GM23248 (cell line): ENCODE measurements at regions not wholly inside any gene's neighbourhood (a gene's known extent, or its start where the extent isn't known, plus 50 kb on each side); places are given as distances from the start of the nearest gene placed in this dataset.

Experiments used
- DNase-seq: peaks from one replicate; pipeline ENCODE4 v3.0.0-alpha.2; 2015
- H2AFZ ChIP-seq: fragments of 200-600 bp; sonication (generic); 2 replicates; pipeline ENCODE4 v1.6.1; 2016; ENCODE audit warnings: antibody characterized with exemption
- H3F3A ChIP-seq: fragments of 200-600 bp; sonication (generic); 2 replicates; pipeline ENCODE4 v1.6.1; 2016; ENCODE audit warnings: mild to moderate bottlenecking, antibody characterized with exemption, mixed run types; ENCODE audit not compliant: insufficient read depth
- H3K27ac ChIP-seq: fragments of 200-600 bp; sonication (generic); 2 replicates; pipeline ENCODE4 v1.5.1; 2016; ENCODE audit warnings: mild to moderate bottlenecking
- H3K27me3 ChIP-seq: fragments of 200-600 bp; sonication (generic); replicated peaks from 2 replicates; pipeline ENCODE4 v1.6.1; 2016; ENCODE audit warnings: mild to moderate bottlenecking; ENCODE audit not compliant: insufficient read depth
- H3K36me3 ChIP-seq: fragments of 200-600 bp; sonication (generic); 2 replicates; pipeline ENCODE4 v1.6.1; 2016; ENCODE audit warnings: low read depth, mild to moderate bottlenecking
- H3K4me1 ChIP-seq: fragments of 200-600 bp; sonication (generic); 2 replicates; pipeline ENCODE4 v1.6.1; 2016; ENCODE audit warnings: mild to moderate bottlenecking; ENCODE audit not compliant: insufficient read depth
- H3K4me2 ChIP-seq: fragments of 200-600 bp; sonication (generic); one replicate; pipeline ENCODE4 v1.6.1; 2016; ENCODE audit warnings: mild to moderate bottlenecking; ENCODE audit not compliant: unreplicated experiment
- H3K4me3 ChIP-seq: fragments of 200-600 bp; sonication (generic); 2 replicates; pipeline ENCODE4 v1.5.1; 2016; ENCODE audit warnings: mild to moderate bottlenecking
- H3K79me2 ChIP-seq: fragments of 200-600 bp; sonication (generic); 2 replicates; pipeline ENCODE4 v1.6.1; 2016; ENCODE audit warnings: mild to moderate bottlenecking; ENCODE audit not compliant: insufficient read depth
- H3K9ac ChIP-seq: fragments of 200-600 bp; sonication (generic); 2 replicates; pipeline ENCODE4 v1.6.1; 2016; ENCODE audit warnings: mild to moderate bottlenecking
- H3K9me2 ChIP-seq: fragments of 200-600 bp; sonication (generic); 2 replicates; pipeline ENCODE4 v1.6.1; 2016; ENCODE audit warnings: mixed run types, mild to moderate bottlenecking, moderate library complexity; ENCODE audit not compliant: insufficient read depth
- H3K9me3 ChIP-seq: fragments of 200-600 bp; sonication (generic); one replicate; pipeline ENCODE4 v1.6.1; 2017; ENCODE audit warnings: low read depth
- H4K20me1 ChIP-seq: fragments of 200-600 bp; sonication (generic); 2 replicates; pipeline ENCODE4 v1.6.0; 2016; ENCODE audit not compliant: insufficient read depth
- EZH2 ChIP-seq: fragments of 200-600 bp; sonication (generic); IDR thresholded peaks from 2 replicates; pipeline ENCODE4 v1.6.1; 2018; ENCODE audit warnings: antibody characterized with exemption, mild to moderate bottlenecking; ENCODE audit not compliant: insufficient read depth, poor library complexity, severe bottlenecking
- EZH2phosphoT487 ChIP-seq: fragments of 200-600 bp; sonication (generic); IDR thresholded peaks from 2 replicates; pipeline ENCODE4 v1.6.1; 2018; ENCODE audit warnings: antibody characterized with exemption, moderate library complexity, mild to moderate bottlenecking, low read depth; ENCODE audit not compliant: insufficient read depth
- WGBS, 2 experiments: methylation state at CpG; one replicate each; pipeline ENCODE4 v1.1.6; 2015 to 2017; ENCODE audit warnings: low lambda C conversion rate in 2 of 2, low coverage in 1 of 2; ENCODE audit errors: missing lambda C conversion rate in 2 of 2; 5-methylcytosine and 5-hydroxymethylcytosine counted together
- in situ Hi-C: fragments of 300-500 bp; cut with MboI; formaldehyde crosslinking; loops from 2 replicates; pipeline ENCODE4 v1.15.0; 2020

DNA sequence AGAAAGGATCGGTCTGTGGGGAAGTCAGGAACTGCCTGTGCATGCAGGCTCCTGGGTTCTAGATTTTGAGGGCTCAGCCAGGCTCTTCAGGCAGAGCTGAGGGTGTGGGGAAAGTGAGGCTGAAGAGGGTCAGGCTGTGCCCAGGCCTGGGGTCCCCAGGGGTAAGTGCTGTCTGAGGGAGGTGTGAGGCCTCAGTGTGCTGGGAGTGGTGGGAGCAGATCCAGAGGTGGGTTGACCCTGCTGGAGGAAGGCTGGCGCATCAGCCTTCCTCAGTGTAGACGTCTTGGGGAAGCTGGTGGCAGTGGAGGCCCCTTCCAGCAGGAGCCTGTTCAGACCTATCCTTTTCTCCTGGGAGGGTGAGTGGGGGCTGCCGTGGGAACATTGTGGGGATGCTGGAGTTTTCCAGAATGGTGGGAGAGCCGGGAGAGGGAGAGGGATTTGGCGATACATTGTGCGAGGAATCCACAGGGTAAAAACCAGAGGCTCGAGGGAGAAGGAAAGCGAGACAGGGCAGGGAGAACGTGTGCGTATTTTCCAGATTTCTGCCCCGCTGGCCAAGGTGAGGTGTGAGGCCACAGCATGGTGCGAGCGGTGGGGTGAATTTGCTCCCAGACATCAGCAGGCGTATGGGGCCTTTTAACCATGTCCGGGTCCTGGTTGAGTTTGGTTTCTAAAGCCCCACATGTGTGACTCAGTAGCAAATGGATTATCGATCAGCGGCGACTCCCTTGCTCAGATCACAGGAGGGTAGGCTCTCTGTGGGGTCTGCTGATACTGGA is 237.7 kb downstream of the TEX29 start:
- H3K9ac ChIP-seq, result no peak overlapping the region
- no peak overlapping the region for H3K4me3 ChIP-seq
- no peaks in the 10 kb centered on the region for H3K9me3 ChIP-seq
- H3K27ac ChIP-seq, result no peak overlapping the region
- no peaks in the 10 kb centered on the region for H3K79me2 ChIP-seq
- no peaks in the 10 kb centered on the region for H3K27me3 ChIP-seq
- H3F3A ChIP-seq, result no peaks in the 10 kb centered on the region
- no peaks in the 10 kb centered on the region for H4K20me1 ChIP-seq
- no peaks in the 10 kb centered on the region for H3K36me3 ChIP-seq
- in situ Hi-C loops, result no loop called here
- TF ChIP-seq EZH2phosphoT487, result no peak
- no peaks in the 10 kb centered on the region for H3K4me1 ChIP-seq
- no peak for DNase-seq
- no peaks in the 10 kb centered on the region for H3K9me2 ChIP-seq
- H2AFZ ChIP-seq, result no peak overlapping the region
- WGBS, 2 experiments, result 51 to 60% methylated on average over 18 to 19 of the region's 19 CpGs
- H3K4me2 ChIP-seq, result no peak overlapping the region

DNA sequence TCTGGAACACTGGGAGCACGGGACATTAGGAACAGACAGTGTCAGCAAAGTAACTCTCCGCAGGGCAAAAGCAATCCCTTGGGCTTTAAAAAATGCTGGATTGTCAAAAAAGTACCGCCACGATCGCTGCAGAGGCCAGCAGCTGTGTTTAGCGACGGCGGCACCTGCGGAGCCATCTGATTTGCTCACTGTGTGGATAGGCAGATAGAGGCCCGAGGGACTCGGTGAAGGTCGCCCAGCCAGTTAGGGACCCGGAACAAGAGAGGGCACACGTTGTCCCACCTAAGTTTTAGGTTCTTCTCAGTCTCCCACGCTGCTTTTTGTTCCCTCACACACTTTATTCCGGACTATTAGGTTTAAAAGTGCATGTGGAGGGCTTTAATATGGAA is 238.3 kb downstream of the TEX29 start:
- no peak overlapping the region for H2AFZ ChIP-seq
- no peaks in the 10 kb centered on the region for H3K4me1 ChIP-seq
- H3K9me3 ChIP-seq, result no peaks in the 10 kb centered on the region
- no peaks in the 10 kb centered on the region for H3K27me3 ChIP-seq
- H3K9ac ChIP-seq, result no peak overlapping the region
- H3K36me3 ChIP-seq, result no peaks in the 10 kb centered on the region
- H3K4me2 ChIP-seq, result no peak overlapping the region
- in situ Hi-C loops, result no loop called here
- WGBS, 2 experiments, result 45 to 46% methylated on average over 16 of the region's 16 CpGs
- no peaks in the 10 kb centered on the region for H3K9me2 ChIP-seq
- H3K4me3 ChIP-seq, result no peak overlapping the region
- no peaks in the 10 kb centered on the region for H4K20me1 ChIP-seq
- H3F3A ChIP-seq, result no peaks in the 10 kb centered on the region
- no peaks in the 10 kb centered on the region for H3K79me2 ChIP-seq
- no peak for DNase-seq
- TF ChIP-seq EZH2, result no peak
- TF ChIP-seq EZH2phosphoT487, result no peak
- H3K27ac ChIP-seq, result no peak overlapping the region

DNA sequence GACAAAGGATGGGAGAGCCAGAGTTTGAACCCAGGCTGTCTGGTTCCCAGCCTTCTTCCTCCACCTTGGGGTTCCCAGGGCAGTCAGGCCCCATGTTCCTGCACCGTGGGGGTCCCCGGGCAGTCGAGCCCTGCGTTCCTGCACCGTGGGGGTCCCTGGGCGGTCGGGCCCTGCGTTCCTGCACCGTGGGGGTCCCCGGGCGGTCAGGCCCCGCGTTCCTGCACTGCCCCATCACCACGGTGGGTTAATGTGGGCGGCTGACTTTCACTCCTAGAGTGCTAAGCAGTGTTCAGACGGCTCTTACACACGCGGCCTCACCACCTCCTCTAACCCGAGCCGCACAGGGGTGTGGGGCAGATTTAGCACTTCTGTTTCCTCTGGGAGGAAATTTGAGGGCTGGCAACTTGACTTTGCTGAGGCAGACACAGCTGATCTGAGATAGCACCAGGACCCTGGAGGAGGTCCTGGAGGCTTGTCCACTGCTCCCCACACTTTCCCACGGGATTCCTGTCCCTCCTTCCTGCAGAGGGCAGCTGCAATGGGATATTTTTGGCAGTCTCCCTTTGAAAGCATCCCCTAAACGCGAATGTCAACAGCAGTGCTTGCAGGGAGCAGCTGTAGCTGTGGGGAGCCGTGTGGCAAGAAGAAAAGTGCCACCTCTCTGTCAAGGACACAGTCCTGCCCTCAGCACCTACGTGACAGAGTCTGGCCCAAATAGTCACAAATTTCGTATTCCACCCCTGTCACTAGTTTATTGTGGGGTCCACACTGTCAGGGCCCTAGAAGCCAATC is 239.4 kb downstream of the TEX29 start:
- Histone ChIP-seq H3F3A (no peaks in the 10 kb centered on the region), H3K9me3 (no peaks in the 10 kb centered on the region), H3K4me3 (no peak overlapping the region), H3K9me2 (no peaks in the 10 kb centered on the region), H3K9ac (no peak overlapping the region), H2AFZ (no peak overlapping the region), H3K27me3 (no peaks in the 10 kb centered on the region), H3K79me2 (no peaks in the 10 kb centered on the region), H3K4me2 (no peak overlapping the region), H3K27ac (no peak overlapping the region), H3K4me1 (no peaks in the 10 kb centered on the region), H4K20me1 (no peaks in the 10 kb centered on the region), H3K36me3 (no peaks in the 10 kb centered on the region)
- DNase-seq, result no peak
- WGBS, 2 experiments, result 25% methylated on average over 25 to 26 of the region's 26 CpGs
- in situ Hi-C loops, result no loop called here
- TF ChIP-seq EZH2 (no peak), EZH2phosphoT487 (no peak)

- Histone ChIP-seq H3K79me2 (no peaks in the 10 kb centered on the region), H3K27me3 (no peaks in the 10 kb centered on the region), H3K36me3 (no peaks in the 10 kb centered on the region), H3K9ac (no peak overlapping the region), H3K4me1 (no peaks in the 10 kb centered on the region), H2AFZ (no peak overlapping the region), H3K9me2 (no peaks in the 10 kb centered on the region), H3K4me3 (no peak overlapping the region), H3F3A (no peaks in the 10 kb centered on the region), H3K9me3 (no peaks in the 10 kb centered on the region), H4K20me1 (no peaks in the 10 kb centered on the region), H3K4me2 (no peak overlapping the region), H3K27ac (no peak overlapping the region)
- no peak for DNase-seq
- in situ Hi-C loops, result no loop called here
- 33 to 38% methylated on average over 16 of the region's 16 CpGs for WGBS, 2 experiments
- TF ChIP-seq EZH2phosphoT487 (no peak), EZH2 (no peak)
Observed at GRCh38 chr13:111561091-111561781, 240.8 kb downstream of the TEX29 start.
